Neural crest cell (in vitro differentiated cells): ENCODE measurements at regions not wholly inside any gene's neighbourhood (a gene's known extent, or its start where the extent isn't known, plus 50 kb on each side); places are given as distances from the start of the nearest gene placed in this dataset.

Experiments used
- DNase-seq: peaks from one replicate; pipeline ENCODE4 v3.0.0; 2021; ENCODE audit warnings: low read depth, mixed read lengths, low spot score
- H3K27ac Mint-ChIP-seq: one replicate; pipeline ENCODE4 v1.8.0; 2021; ENCODE audit warnings: mild to moderate bottlenecking, mixed read lengths; ENCODE audit not compliant: unreplicated experiment
- H3K27me3 Mint-ChIP-seq: 2 replicates; pipeline ENCODE4 v1.8.0; 2021; ENCODE audit warnings: low read depth, mild to moderate bottlenecking, mixed read lengths
- H3K36me3 Mint-ChIP-seq: 2 replicates; pipeline ENCODE4 v1.8.0; 2021; ENCODE audit warnings: low read depth, mild to moderate bottlenecking, mixed read lengths
- H3K4me1 Mint-ChIP-seq: 2 replicates; pipeline ENCODE4 v1.8.0; 2021; ENCODE audit warnings: mixed read lengths
- H3K4me3 Mint-ChIP-seq: one replicate; pipeline ENCODE4 v1.8.0; 2021; ENCODE audit warnings: mild to moderate bottlenecking, mixed read lengths
- H3K9me3 Mint-ChIP-seq: 2 replicates; pipeline ENCODE4 v1.8.0; 2021; ENCODE audit warnings: mixed read lengths
- TF ChIP-seq, protein P1 (sequence below): fragments of 200-600 bp; sonication (generic); conservative IDR thresholded peaks from 2 replicates; pipeline ENCODE4 v1.5.0; 2021; ENCODE audit warnings: antibody characterized with exemption, mild to moderate bottlenecking

DNA sequence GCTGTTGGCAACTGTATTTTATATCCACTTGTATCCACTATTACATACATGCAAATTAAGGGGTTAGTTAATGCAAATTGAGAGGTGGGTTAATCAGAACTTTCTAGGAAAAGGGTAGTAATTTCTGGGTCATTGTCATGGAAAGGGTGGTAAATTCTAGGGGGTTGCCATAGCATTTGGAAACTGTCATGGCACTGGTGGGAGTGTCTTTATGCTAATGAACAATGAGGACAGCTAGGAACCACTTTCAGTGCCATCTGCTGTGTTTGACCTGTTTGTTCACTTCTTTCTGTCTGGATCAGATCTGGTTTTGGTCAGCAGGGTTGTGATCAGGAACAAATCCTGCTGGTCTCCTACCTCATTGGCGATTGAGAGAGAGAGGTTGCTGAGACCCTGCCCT lies 283.3 kb upstream of the PRKCQ start:
- TF ChIP-seq, protein P1, sequence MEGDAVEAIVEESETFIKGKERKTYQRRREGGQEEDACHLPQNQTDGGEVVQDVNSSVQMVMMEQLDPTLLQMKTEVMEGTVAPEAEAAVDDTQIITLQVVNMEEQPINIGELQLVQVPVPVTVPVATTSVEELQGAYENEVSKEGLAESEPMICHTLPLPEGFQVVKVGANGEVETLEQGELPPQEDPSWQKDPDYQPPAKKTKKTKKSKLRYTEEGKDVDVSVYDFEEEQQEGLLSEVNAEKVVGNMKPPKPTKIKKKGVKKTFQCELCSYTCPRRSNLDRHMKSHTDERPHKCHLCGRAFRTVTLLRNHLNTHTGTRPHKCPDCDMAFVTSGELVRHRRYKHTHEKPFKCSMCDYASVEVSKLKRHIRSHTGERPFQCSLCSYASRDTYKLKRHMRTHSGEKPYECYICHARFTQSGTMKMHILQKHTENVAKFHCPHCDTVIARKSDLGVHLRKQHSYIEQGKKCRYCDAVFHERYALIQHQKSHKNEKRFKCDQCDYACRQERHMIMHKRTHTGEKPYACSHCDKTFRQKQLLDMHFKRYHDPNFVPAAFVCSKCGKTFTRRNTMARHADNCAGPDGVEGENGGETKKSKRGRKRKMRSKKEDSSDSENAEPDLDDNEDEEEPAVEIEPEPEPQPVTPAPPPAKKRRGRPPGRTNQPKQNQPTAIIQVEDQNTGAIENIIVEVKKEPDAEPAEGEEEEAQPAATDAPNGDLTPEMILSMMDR, result no peak
- H3K4me3 Mint-ChIP-seq, result no peak overlapping the region
- peaks cover 6% of the 10 kb centered on the region for H3K4me1 Mint-ChIP-seq
- H3K36me3 Mint-ChIP-seq, result no peaks in the 10 kb centered on the region
- no peak for DNase-seq
- H3K27ac Mint-ChIP-seq, result no peak overlapping the region
- H3K27me3 Mint-ChIP-seq, result no peaks in the 10 kb centered on the region
- H3K9me3 Mint-ChIP-seq, result peaks cover 3% of the 10 kb centered on the region

DNA sequence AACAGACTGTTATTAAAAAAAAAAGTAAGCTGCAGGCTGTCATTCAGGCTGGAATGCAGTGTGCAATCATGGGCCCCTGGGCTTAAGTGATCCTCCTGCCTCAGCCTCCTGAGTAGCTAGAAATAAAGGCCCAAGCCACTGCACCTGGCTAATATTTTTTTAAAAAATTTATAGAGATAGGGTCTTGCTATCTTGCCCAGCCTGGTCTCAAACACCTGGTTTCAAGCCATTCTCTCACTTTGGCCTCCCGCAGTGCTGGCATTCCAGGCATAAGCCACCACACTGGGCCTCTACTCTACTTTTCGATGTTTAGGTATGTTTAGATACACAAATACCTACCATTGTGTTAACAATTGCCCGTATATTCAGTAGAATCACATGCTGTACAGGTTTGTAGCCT lies 270.4 kb upstream of the PRKCQ start:
- no peaks in the 10 kb centered on the region for H3K27me3 Mint-ChIP-seq
- no peak overlapping the region for H3K4me3 Mint-ChIP-seq
- H3K9me3 Mint-ChIP-seq, result no peaks in the 10 kb centered on the region
- no peak overlapping the region for H3K27ac Mint-ChIP-seq
- no peaks in the 10 kb centered on the region for H3K36me3 Mint-ChIP-seq
- no peak for DNase-seq
- peaks cover 6% of the 10 kb centered on the region for H3K4me1 Mint-ChIP-seq
- TF ChIP-seq, protein P1, result no peak

DNA sequence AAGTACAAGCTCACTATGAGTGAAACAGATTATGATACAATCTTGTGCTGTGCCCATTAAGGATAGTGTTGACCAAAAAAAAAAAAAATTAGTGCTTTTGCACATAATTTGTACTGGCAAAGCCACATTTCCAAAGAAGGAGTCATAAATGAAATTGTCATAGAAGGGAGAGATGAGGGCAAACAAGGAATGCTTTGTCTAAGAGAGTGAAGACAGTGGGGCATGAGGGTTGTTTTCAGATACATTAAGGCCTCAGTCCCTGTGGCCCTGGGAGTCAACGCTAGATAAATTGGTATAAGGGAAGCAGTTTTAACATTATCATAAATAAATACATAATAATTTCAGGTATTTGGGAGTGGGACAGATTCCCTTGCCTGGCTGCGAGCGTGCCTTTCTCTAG lies 267.5 kb upstream of the PRKCQ start:
- Mint-ChIP-seq H3K36me3 (peaks cover 2% of the 10 kb centered on the region), H3K9me3 (peaks cover 4% of the 10 kb centered on the region), H3K27me3 (no peaks in the 10 kb centered on the region), H3K27ac (no peak overlapping the region), H3K4me3 (no peak overlapping the region), H3K4me1 (peaks cover 6% of the 10 kb centered on the region)
- DNase-seq, result no peak
- TF ChIP-seq, protein P1, result no peak

DNA sequence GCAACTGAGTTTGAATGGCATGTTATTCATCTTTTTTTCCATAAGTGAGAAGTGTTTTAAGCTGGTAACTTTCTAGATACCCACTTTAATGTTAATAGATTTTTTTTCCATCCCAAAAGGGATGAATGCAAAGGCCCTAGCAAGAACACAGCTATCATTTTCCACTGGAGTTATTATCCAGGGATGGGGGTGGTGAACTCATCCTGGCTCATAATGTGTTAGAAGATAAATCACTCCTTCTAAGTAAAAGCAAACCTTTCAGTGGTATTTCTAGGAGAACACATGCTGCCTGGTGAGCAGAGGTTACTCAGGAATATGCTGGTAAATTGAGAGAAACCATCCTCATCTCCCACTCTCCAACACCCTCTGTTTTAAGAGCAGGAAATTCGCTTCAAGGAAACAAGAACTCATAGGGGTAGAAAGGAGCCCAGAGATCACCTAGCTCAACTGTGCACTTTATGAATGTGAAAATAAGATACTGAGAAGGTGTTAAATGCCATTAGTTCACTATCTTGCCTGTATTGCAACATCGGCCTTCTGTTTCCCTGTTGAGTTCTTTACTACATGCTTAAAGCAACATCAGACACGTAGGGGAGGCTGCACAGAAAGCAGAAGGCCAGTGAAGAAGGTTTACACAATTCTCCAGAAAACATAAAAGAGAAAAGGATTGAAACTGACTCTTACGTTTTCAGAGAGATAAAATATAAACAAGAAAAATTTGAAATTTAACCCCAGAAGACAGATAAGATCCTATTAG lies 264.0 kb upstream of the PRKCQ start:
- DNase-seq, result no peak
- Mint-ChIP-seq H3K4me3 (no peak overlapping the region), H3K9me3 (peaks cover 9% of the 10 kb centered on the region), H3K4me1 (peaks cover 6% of the 10 kb centered on the region), H3K27me3 (no peaks in the 10 kb centered on the region), H3K36me3 (peaks cover 2% of the 10 kb centered on the region), H3K27ac (no peak overlapping the region)
- TF ChIP-seq, protein P1, result no peak

DNA sequence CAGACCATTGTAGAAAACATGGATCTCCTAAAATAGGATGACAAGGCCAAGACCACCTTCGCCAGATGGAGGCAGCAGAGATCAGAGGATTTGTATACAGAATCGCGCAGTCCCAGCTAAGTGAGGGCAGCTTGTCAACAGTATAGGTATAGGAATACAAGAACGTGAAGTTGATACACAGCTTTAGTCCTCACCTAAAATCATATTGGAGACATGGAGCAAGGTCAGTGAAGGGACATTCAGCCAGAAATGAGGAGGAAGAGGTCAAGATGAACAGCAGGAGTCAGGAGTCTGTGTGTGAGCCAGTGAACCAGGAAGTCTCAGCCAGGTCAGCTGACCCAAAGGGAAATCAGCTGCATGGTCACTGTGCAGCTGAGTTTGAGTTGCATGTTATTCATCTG lies 263.4 kb upstream of the PRKCQ start:
- no peak for DNase-seq
- no peak overlapping the region for H3K4me3 Mint-ChIP-seq
- H3K27me3 Mint-ChIP-seq, result no peaks in the 10 kb centered on the region
- TF ChIP-seq, protein P1, result no peak
- H3K27ac Mint-ChIP-seq, result no peak overlapping the region
- peaks cover 6% of the 10 kb centered on the region for H3K4me1 Mint-ChIP-seq
- H3K9me3 Mint-ChIP-seq, result peaks cover 9% of the 10 kb centered on the region
- peaks cover 2% of the 10 kb centered on the region for H3K36me3 Mint-ChIP-seq
